BJ (cell line): ENCODE measurements at regions not wholly inside any gene's neighbourhood (a gene's known extent, or its start where the extent isn't known, plus 50 kb on each side); places are given as distances from the start of the nearest gene placed in this dataset.

Experiments
- CTCF ChIA-PET: fragments of 350-600 bp; formaldehyde crosslinking; extraction: SDS; loops from one replicate; lab custom pipeline; 2021; ENCODE audit warnings: antibody characterized with exemption, inconsistent platforms; lab: Yijun Ruan, JAX
- POLR2A ChIA-PET: fragments of 300-600 bp; sonication (Branson Sonifier 250); formaldehyde crosslinking; extraction: SDS; loops from one replicate; lab custom pipeline; 2021; ENCODE audit warnings: antibody characterized with exemption; lab: Charles Lee
- DNase-seq: peaks from one replicate; pipeline ENCODE4 v3.0.0-alpha.2; 2011; ENCODE audit warnings: low read depth
- H3K27me3 ChIP-seq: 2 replicates; pipeline ENCODE4 v1.6.0; 2011; ENCODE audit warnings: low read length; ENCODE audit not compliant: control insufficient read depth, insufficient read depth
- H3K36me3 ChIP-seq: 2 replicates; pipeline ENCODE4 v1.5.1; 2011; ENCODE audit warnings: low read length; ENCODE audit not compliant: control insufficient read depth, insufficient read depth
- H3K4me3 ChIP-seq: 2 replicates; pipeline ENCODE4 v1.5.1; 2011; ENCODE audit warnings: low read depth, mild to moderate bottlenecking, control low read depth, low read length
- TF ChIP-seq, protein P1 (sequence below): IDR thresholded peaks from 2 replicates; pipeline ENCODE4 v1.5.1; 2011; ENCODE audit warnings: low read depth, mild to moderate bottlenecking, control low read depth, inconsistent platforms, low read length, moderate library complexity; ENCODE audit not compliant: insufficient read depth

- CTCF ChIA-PET: no interaction called here
- POLR2A ChIA-PET: no interaction called here
- DNase-seq: no peak
These were observed 108.5 kb upstream of the ADAMTS16 start for GRCh38 chr5:5031665-5032064.

DNA sequence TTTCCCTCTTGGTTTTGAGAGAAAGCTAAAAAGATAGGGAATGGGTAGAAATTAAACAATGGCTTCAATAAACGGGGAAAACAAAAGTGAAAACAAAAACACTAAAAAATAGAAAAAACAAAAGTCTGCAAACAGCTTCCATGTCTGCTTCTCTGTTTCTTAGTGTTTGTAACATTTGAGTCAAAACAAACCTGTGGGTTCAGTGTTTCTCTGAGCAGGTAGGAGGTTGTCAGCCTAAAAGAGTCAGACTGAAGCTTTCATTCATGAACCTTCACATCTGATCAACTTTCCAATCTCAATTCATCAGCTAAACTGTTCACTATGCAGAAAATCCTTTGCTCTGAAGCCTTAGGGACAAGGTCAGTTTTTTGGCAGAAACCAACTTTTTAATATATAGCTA, 102.5 kb upstream of the ADAMTS16 start:
- Histone ChIP-seq H3K27me3 (no peaks in the 10 kb centered on the region), H3K4me3 (no peak overlapping the region), H3K36me3 (no peaks in the 10 kb centered on the region)
- TF ChIP-seq, protein P1, sequence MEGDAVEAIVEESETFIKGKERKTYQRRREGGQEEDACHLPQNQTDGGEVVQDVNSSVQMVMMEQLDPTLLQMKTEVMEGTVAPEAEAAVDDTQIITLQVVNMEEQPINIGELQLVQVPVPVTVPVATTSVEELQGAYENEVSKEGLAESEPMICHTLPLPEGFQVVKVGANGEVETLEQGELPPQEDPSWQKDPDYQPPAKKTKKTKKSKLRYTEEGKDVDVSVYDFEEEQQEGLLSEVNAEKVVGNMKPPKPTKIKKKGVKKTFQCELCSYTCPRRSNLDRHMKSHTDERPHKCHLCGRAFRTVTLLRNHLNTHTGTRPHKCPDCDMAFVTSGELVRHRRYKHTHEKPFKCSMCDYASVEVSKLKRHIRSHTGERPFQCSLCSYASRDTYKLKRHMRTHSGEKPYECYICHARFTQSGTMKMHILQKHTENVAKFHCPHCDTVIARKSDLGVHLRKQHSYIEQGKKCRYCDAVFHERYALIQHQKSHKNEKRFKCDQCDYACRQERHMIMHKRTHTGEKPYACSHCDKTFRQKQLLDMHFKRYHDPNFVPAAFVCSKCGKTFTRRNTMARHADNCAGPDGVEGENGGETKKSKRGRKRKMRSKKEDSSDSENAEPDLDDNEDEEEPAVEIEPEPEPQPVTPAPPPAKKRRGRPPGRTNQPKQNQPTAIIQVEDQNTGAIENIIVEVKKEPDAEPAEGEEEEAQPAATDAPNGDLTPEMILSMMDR: no peak
- ChIA-PET POLR2A (no interaction called here), CTCF (interaction anchor here (0.6 kb wide), 1 partner anchor 97 kb away, joined by 3 read pairs; no protein-coding TSS in a partner anchor)
- DNase-seq: no peak

More at GRCh38 chr5:5031665-5032064, 108.5 kb upstream of the ADAMTS16 start:
- TF ChIP-seq, protein P1: no peak
- H3K36me3 ChIP-seq: no peaks in the 10 kb centered on the region
- no peak overlapping the region for H3K4me3 ChIP-seq
- H3K27me3 ChIP-seq: no peaks in the 10 kb centered on the region

GRCh38 chr5:5039918-5040317, 100.2 kb upstream of the ADAMTS16 start:
- Histone ChIP-seq H3K36me3 (no peaks in the 10 kb centered on the region), H3K27me3 (no peaks in the 10 kb centered on the region), H3K4me3 (no peak overlapping the region)
- no peak for DNase-seq
- CTCF ChIA-PET: no interaction called here
- POLR2A ChIA-PET: no interaction called here
- TF ChIP-seq, protein P1: no peak

- H3K27me3 ChIP-seq: no peaks in the 10 kb centered on the region
- POLR2A ChIA-PET: no interaction called here
- H3K36me3 ChIP-seq: no peaks in the 10 kb centered on the region
- no peak overlapping the region for H3K4me3 ChIP-seq
- TF ChIP-seq, protein P1: no peak
- DNase-seq: no peak
- CTCF ChIA-PET: no interaction called here
These were observed 99.4 kb upstream of the ADAMTS16 start for GRCh38 chr5:5040712-5041111.

GRCh38 chr5:5042806-5043205, 97.3 kb upstream of the ADAMTS16 start:
- H3K4me3 ChIP-seq: no peak overlapping the region
- TF ChIP-seq, protein P1: no peak
- POLR2A ChIA-PET: no interaction called here

More at GRCh38 chr5:5042806-5043205, 97.3 kb upstream of the ADAMTS16 start:
- CTCF ChIA-PET: no interaction called here
- no peaks in the 10 kb centered on the region for H3K36me3 ChIP-seq
- DNase-seq: no peak
- H3K27me3 ChIP-seq: no peaks in the 10 kb centered on the region
